HepG2 (cell line): ENCODE measurements at regions not wholly inside any gene's neighbourhood (a gene's known extent, or its start where the extent isn't known, plus 50 kb on each side); places are given as distances from the start of the nearest gene placed in this dataset.

Experiments used
- ASH2L ChIP-seq: fragments of 300-600, 200-600 bp; sonication (generic); IDR thresholded peaks from 2 replicates; pipeline ENCODE4 v1.7.0; 2017; ENCODE audit warnings: low read depth, mild to moderate bottlenecking, moderate library complexity, mixed read lengths, low read length; ENCODE audit not compliant: insufficient read length
- FOSL2 ChIP-seq: sonication (generic); formaldehyde crosslinking; IDR thresholded peaks from 2 replicates; pipeline ENCODE4 v1.4.0; 2020; ENCODE audit warnings: missing genetic modification reagents
- MTF1 ChIP-seq: sonication (generic); formaldehyde crosslinking; IDR thresholded peaks from 2 replicates; pipeline ENCODE4 v1.5.0; 2020; ENCODE audit warnings: missing genetic modification reagents
- SMC3 ChIP-seq: IDR thresholded peaks from 2 replicates; pipeline ENCODE4 v1.6.1; 2011; ENCODE audit warnings: low read length, improper control_type of control experiment
- ZNF256 ChIP-seq: sonication (generic); formaldehyde crosslinking; conservative IDR thresholded peaks from 2 replicates; pipeline ENCODE4 v1.4.0; 2020; ENCODE audit warnings: missing genetic modification reagents
- ZNF543 ChIP-seq: sonication (generic); formaldehyde crosslinking; IDR thresholded peaks from 2 replicates; pipeline ENCODE4 v1.4.0; 2020; ENCODE audit warnings: mild to moderate bottlenecking, missing genetic modification reagents
- ZNF570 ChIP-seq: sonication (generic); formaldehyde crosslinking; IDR thresholded peaks from 2 replicates; pipeline ENCODE4 v1.4.0; 2020; ENCODE audit warnings: mild to moderate bottlenecking, missing genetic modification reagents, borderline replicate concordance
- ZNF768 ChIP-seq: sonication (generic); formaldehyde crosslinking; IDR thresholded peaks from 2 replicates; pipeline ENCODE4 v1.4.0; 2020; ENCODE audit warnings: missing genetic modification reagents
- ZNF776 ChIP-seq: sonication (generic); formaldehyde crosslinking; IDR thresholded peaks from 2 replicates; pipeline ENCODE4 v1.4.0; 2020; ENCODE audit warnings: mild to moderate bottlenecking, missing genetic modification reagents
- ZSCAN30 ChIP-seq: sonication (generic); formaldehyde crosslinking; IDR thresholded peaks from 2 replicates; pipeline ENCODE4 v1.5.0; 2020; ENCODE audit warnings: mild to moderate bottlenecking, missing genetic modification reagents
- TF ChIP-seq, protein P1 (sequence below): IDR thresholded peaks from 2 replicates; pipeline ENCODE4 v1.6.1; 2012; ENCODE audit warnings: low read depth, low read length, improper control_type of control experiment
- TF ChIP-seq, protein P2 (sequence below): IDR thresholded peaks from 2 replicates; pipeline ENCODE4 v1.6.1; 2016; ENCODE audit warnings: missing biosample characterization, missing genetic modification reagents, low read depth
- TF ChIP-seq, protein P3 (sequence below): sonication (generic); formaldehyde crosslinking; IDR thresholded peaks from 2 replicates; pipeline ENCODE4 v1.5.0; 2020; ENCODE audit warnings: missing genetic modification reagents
- TF ChIP-seq, protein P4 (sequence below): sonication (generic); formaldehyde crosslinking; IDR thresholded peaks from 2 replicates; pipeline ENCODE4 v1.5.0; 2020; ENCODE audit warnings: mild to moderate bottlenecking, missing genetic modification reagents

DNA sequence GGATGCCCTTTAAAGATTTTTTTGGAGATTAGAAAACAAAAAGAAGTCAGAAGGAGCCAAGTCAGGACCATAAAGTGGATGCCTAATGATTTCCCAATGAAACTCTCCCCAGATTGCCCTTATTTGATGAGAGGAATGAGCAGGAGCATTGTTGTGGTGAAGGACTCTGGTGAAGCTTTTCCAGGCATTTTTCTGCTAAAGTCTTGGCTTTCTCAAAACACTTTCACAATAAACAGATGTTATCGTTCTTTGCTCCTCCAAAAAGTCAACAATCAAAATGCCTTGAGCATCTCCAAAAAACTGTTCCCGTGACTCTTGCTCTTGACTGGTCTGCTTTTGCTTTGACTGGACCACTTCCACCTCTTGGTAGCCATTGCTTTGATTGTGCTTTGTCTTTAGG lies 121.8 kb downstream of the CAAP1 start (continued):
- TF ChIP-seq, protein P1, sequence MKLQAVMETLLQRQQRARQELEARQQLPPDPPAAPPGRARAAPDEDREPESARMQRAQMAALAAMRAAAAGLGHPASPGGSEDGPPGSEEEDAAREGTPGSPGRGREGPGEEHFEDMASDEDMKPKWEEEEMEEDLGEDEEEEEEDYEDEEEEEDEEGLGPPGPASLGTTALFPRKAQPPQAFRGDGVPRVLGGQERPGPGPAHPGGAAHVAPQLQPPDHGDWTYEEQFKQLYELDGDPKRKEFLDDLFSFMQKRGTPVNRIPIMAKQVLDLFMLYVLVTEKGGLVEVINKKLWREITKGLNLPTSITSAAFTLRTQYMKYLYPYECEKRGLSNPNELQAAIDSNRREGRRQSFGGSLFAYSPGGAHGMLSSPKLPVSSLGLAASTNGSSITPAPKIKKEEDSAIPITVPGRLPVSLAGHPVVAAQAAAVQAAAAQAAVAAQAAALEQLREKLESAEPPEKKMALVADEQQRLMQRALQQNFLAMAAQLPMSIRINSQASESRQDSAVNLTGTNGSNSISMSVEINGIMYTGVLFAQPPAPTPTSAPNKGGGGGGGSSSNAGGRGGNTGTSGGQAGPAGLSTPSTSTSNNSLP: no peak
- no peak for TF ChIP-seq ZNF543
- no peak for TF ChIP-seq ASH2L
- TF ChIP-seq, protein P2, sequence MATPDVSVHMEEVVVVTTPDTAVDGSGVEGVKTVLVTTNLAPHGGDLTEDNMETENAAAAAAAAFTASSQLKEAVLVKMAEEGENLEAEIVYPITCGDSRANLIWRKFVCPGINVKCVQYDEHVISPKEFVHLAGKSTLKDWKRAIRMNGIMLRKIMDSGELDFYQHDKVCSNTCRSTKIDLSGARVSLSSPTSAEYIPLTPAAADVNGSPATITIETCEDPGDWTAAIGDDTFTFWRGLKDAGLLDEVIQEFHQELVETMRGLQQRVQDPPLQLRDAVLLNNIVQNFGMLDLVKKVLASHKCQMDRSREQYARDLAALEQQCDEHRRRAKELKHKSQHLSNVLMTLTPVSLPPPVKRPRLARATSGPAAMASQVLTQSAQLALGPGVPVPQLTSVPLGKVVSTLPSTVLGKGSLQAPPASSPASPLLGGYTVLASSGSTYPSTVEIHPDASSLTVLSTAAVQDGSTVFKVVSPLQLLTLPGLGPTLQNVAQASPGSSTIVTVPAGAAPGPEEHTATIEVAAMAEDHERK (CRISPR knock-in tag): no peak
- TF ChIP-seq, protein P3, sequence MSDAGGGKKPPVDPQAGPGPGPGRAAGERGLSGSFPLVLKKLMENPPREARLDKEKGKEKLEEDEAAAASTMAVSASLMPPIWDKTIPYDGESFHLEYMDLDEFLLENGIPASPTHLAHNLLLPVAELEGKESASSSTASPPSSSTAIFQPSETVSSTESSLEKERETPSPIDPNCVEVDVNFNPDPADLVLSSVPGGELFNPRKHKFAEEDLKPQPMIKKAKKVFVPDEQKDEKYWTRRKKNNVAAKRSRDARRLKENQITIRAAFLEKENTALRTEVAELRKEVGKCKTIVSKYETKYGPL (CRISPR knock-in tag): no peak
- TF ChIP-seq, protein P4, sequence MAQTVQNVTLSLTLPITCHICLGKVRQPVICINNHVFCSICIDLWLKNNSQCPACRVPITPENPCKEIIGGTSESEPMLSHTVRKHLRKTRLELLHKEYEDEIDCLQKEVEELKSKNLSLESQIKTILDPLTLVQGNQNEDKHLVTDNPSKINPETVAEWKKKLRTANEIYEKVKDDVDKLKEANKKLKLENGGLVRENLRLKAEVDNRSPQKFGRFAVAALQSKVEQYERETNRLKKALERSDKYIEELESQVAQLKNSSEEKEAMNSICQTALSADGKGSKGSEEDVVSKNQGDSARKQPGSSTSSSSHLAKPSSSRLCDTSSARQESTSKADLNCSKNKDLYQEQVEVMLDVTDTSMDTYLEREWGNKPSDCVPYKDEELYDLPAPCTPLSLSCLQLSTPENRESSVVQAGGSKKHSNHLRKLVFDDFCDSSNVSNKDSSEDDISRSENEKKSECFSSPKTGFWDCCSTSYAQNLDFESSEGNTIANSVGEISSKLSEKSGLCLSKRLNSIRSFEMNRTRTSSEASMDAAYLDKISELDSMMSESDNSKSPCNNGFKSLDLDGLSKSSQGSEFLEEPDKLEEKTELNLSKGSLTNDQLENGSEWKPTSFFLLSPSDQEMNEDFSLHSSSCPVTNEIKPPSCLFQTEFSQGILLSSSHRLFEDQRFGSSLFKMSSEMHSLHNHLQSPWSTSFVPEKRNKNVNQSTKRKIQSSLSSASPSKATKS (CRISPR knock-in tag): no peak
- TF ChIP-seq MTF1 (CRISPR knock-in tag): no peak
- no peak for TF ChIP-seq SMC3
- TF ChIP-seq ZSCAN30: no peak
- TF ChIP-seq ZNF768 (CRISPR knock-in tag): no peak
- no peak for TF ChIP-seq FOSL2
- TF ChIP-seq ZNF256 (CRISPR knock-in tag): no peak
- no peak for TF ChIP-seq ZNF570 (CRISPR knock-in tag)
- no peak for TF ChIP-seq ZNF776 (CRISPR knock-in tag)
